Heart left ventricle (tissue), 13 donors: ENCODE measurements at regions not wholly inside any gene's neighbourhood (a gene's known extent, or its start where the extent isn't known, plus 50 kb on each side); places are given as distances from the start of the nearest gene placed in this dataset.
"Not testable (repeated sequence)": the region's sequence is repeated elsewhere in the genome, so short reads cannot be mapped to it uniquely, and the experiment has no call there.

ENCODE experiments used
- CTCF ChIP-seq, 12 donors: fragments of 200-600 bp; sonication (generic) in 4 of 12; IDR thresholded peaks; one replicate each; pipeline versions ENCODE4 v1.5.0 to v1.8.0; 2018 to 2022; ENCODE audit warnings: antibody characterized with exemption in 12 of 12, mild to moderate bottlenecking in 5 of 12
- POLR2A ChIP-seq, 2 donors: fragments of 450-650 bp; IDR thresholded peaks; one replicate each; pipeline ENCODE4 v1.6.1; 2017; ENCODE audit warnings: antibody characterized with exemption in 2 of 2, mild to moderate bottlenecking in 2 of 2, moderate library complexity in 2 of 2
- donor health status: ischemic (EF 13 %, LVEDD 7.1; RV severe dilation, severe dysfunction).
- donor health status: DM: no; HTN: yes; CAD: no.
- donor health status: DM: no; HTN: no; CAD: no.
- donor health status: ischemic (EF 25% LVEDD 6.9; RV normal size, moderate dysfunction).
- donor health status: ischemic (EF 25% LVEDD 5.7; RV mildly dilated, moderate dysfunction).
- donor health status: ischemic (EF 35%, LVEDD 5.7; RV mildly dilated, moderate dysfunction).
- donor health status: nonischemic (EF 11% LVEDD 7.7; RV severe dilation, severe dysfunction).
- donor health status: DM: yes; HTN: yes; CAD: no.
- donor health status: PGD.
- donor health status: ischemic (EF 29% LVEDD 5.4; RV normal size, mild dysfunction).
- donor health status: nonischemic (EF 23%, LVEDD 6.1; RV moderate dilation, normal function).

- not testable (repeated sequence) for TF ChIP-seq CTCF, POLR2A (IDR thresholded peaks at IDR 0.05)
Measured at GRCh38 chr4:9595531-9595930, 151.3 kb downstream of the DEFB131A start.
